ENCODE measurements at regions not wholly inside any gene's neighbourhood (a gene's known extent, or its start where the extent isn't known, plus 50 kb on each side); places are given as distances from the start of the nearest gene placed in this dataset.

DNA sequence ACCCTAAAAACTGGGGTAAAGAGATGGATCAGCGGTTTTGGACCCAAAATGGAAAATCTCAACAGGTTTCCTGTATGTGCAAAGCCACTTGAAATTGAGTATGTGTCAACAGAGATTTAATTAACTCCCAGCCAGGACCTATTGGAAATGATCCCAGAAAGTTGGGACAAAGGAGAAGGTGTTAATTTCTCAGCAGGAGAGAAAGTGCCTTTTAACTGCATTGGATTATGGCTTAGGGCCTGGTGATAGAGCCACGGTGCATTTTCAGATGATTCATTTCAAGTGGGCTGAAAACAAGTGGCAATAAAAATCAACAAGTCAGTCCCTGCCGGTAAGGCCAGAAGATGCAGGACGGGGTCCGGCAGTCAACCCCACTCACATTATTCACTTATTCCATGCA, 80.2 kb upstream of the BCL11A start:
- intact Hi-C loops (cut with DNase I): no loop called here
- no peaks in the 10 kb centered on the region for H3K9me3 ChIP-seq
- no peaks in the 10 kb centered on the region for H3K36me3 ChIP-seq (ENCODE audit: insufficient read depth in 1 of 2, low read depth in 1 of 2)
- H3K27me3 ChIP-seq (ENCODE audit: insufficient read depth in 3 of 3, low read length in 2 of 3): peaks cover 0 to 7% (median 0%) of the 10 kb centered on the region in 3 donors
- DNase-seq (no peak), ATAC-seq (no peak)
- 43 to 55% (median 45%) methylated on average over 5 of the region's 5 CpGs for WGBS, 3 donors
- H3K27ac ChIP-seq: no peak overlapping the region
- H3K4me1 ChIP-seq: no peaks in the 10 kb centered on the region
- TF ChIP-seq, protein P1, sequence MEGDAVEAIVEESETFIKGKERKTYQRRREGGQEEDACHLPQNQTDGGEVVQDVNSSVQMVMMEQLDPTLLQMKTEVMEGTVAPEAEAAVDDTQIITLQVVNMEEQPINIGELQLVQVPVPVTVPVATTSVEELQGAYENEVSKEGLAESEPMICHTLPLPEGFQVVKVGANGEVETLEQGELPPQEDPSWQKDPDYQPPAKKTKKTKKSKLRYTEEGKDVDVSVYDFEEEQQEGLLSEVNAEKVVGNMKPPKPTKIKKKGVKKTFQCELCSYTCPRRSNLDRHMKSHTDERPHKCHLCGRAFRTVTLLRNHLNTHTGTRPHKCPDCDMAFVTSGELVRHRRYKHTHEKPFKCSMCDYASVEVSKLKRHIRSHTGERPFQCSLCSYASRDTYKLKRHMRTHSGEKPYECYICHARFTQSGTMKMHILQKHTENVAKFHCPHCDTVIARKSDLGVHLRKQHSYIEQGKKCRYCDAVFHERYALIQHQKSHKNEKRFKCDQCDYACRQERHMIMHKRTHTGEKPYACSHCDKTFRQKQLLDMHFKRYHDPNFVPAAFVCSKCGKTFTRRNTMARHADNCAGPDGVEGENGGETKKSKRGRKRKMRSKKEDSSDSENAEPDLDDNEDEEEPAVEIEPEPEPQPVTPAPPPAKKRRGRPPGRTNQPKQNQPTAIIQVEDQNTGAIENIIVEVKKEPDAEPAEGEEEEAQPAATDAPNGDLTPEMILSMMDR (IDR thresholded peaks at IDR 0.05): no peak
- no peak overlapping the region for H3K4me3 ChIP-seq

DNA sequence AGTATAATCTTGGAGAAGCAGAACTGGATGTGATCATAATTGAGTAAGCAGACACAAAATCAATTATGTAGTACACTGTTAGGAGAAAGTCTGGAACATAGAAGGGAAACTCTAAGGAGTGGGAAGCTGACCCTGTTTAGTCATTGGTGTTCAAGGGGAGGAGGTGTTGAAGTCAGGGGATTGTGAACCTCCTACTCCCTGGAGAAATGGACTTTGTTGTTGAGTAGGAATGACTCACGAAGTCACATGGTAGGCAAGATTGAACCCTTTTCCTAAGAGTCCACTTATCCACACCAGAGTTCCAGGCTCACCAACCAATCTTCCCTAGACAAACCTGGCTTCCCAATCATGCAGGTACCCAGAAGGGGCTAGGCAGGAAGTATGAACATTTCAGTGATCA, 81.0 kb upstream of the BCL11A start:
- ATAC-seq (no peak), DNase-seq (no peak)
- Histone ChIP-seq H3K4me1 (no peaks in the 10 kb centered on the region), H3K27me3 (ENCODE audit: insufficient read depth in 3 of 3, low read length in 2 of 3) (peaks cover 0 to 7% (median 0%) of the 10 kb centered on the region in 3 donors), H3K27ac (no peak overlapping the region), H3K36me3 (ENCODE audit: insufficient read depth in 1 of 2, low read depth in 1 of 2) (no peaks in the 10 kb centered on the region), H3K4me3 (no peak overlapping the region), H3K9me3 (no peaks in the 10 kb centered on the region)
- TF ChIP-seq, protein P1 (IDR thresholded peaks at IDR 0.05): no peak
- WGBS, 3 donors: 65 to 70% (median 69%) methylated on average over 1 of the region's 1 CpG
- intact Hi-C loops (cut with DNase I): no loop called here

DNA sequence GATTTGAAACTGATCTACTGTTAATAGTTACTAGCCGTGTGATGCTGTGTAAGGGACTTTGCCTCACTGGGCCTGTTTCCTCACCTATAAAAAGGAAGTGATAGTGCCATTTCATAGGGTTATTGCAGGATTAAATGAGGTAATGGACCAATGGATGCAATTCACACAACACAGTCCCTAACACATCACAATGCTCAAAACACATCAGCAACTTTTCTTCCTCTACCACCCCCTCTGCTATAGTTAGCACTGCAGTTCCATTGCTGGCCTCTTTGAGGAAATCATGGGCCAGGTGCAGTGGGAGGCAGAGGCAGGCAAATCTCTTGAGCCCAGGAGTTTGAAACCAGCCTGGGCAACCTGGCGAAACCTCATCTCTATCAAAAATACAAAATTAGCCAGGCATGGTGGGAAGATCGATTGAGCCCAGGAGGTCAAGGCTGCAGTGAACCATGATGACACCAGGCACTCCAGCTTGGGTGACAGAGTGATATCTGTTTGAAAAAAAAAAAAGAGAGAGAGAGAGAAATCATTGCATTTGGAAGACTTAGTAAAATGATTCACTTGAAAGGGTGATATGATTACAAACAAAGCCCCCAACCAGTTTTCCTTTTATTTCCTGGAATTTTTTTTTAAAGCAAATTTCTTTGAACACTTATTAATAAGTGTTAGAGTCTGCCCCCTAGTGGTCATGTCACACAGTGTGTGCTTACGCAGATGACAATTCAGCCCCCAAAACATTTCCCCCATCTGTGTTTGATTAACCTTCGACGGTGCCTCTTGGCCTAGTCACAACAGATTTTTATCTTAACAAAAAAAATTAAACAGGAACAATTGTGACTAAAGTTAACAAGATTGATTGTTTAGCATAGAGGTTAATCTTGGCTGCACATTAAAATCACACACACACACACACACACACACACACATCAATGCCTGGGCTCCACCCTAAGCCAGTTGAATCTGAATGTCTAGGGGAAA, 88.6 kb upstream of the BCL11A start:
- WGBS, 3 donors: 40 to 47% (median 43%) methylated on average over 6 of the region's 6 CpGs
- intact Hi-C loops (cut with DNase I): no loop called here
- Histone ChIP-seq H3K36me3 (ENCODE audit: insufficient read depth in 1 of 2, low read depth in 1 of 2) (no peaks in the 10 kb centered on the region), H3K9me3 (no peaks in the 10 kb centered on the region), H3K4me1 (no peaks in the 10 kb centered on the region), H3K27me3 (ENCODE audit: insufficient read depth in 3 of 3, low read length in 2 of 3) (no peaks in the 10 kb centered on the region), H3K27ac (no peak overlapping the region), H3K4me3 (no peak overlapping the region)
- TF ChIP-seq, protein P1 (IDR thresholded peaks at IDR 0.05): peak; percentile 62
- ATAC-seq: no peak
- DNase-seq: no peak

DNA sequence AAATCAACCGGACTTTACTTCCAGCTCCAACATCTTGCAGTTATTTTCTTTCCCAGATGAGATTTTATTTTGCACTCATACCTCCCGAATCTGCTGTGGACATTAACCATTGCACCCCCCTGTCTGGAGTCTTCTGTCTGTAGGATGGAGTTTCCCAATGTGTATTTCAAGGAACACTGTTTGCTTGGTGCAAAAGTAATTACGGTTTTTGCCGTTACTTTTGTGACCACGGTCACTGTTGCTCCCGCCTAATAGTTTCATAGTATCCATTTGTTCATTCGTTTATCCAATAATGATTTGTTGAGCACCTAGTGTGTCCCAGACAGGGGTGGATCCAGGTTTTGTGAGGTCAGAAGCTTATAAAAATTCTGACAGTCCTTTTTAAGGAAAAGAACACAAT, 90.3 kb upstream of the BCL11A start:
- H3K4me1 ChIP-seq: no peaks in the 10 kb centered on the region
- no peak for ATAC-seq
- no peaks in the 10 kb centered on the region for H3K36me3 ChIP-seq (ENCODE audit: insufficient read depth in 1 of 2, low read depth in 1 of 2)
- H3K27ac ChIP-seq: no peak overlapping the region
- H3K27me3 ChIP-seq (ENCODE audit: insufficient read depth in 3 of 3, low read length in 2 of 3): no peaks in the 10 kb centered on the region
- TF ChIP-seq, protein P1 (IDR thresholded peaks at IDR 0.05): no peak
- no peak overlapping the region for H3K4me3 ChIP-seq
- intact Hi-C loops (cut with DNase I): no loop called here
- WGBS, 3 donors: 84 to 89% (median 89%) methylated on average over 7 of the region's 7 CpGs
- no peak for DNase-seq
- H3K9me3 ChIP-seq: no peaks in the 10 kb centered on the region
